RWPE1 (cell line): ENCODE measurements at regions not wholly inside any gene's neighbourhood (a gene's known extent, or its start where the extent isn't known, plus 50 kb on each side); places are given as distances from the start of the nearest gene placed in this dataset.

Experiments used
- CTCF ChIA-PET: fragments of 350-600 bp; sonication (Branson Sonifier 250); formaldehyde crosslinking; extraction: SDS; loops from one replicate; lab custom pipeline; 2021; lab: Yijun Ruan, JAX
- POLR2A ChIA-PET: fragments of 400-600 bp; formaldehyde crosslinking; extraction: SDS; loops from one replicate; lab custom pipeline; 2020; ENCODE audit warnings: antibody characterized with exemption; ENCODE audit not compliant: low non-redundant PET; lab: Yijun Ruan, JAX
- DNase-seq: peaks from one replicate; pipeline ENCODE4 v3.0.0; 2012; ENCODE audit warnings: low spot score
- H3K27ac ChIP-seq: fragments of 450-650 bp; 2 replicates; pipeline ENCODE4 v1.5.1; 2017
- CTCF ChIP-seq: fragments of 450-650 bp; conservative IDR thresholded peaks from 2 replicates; pipeline ENCODE4 v1.5.1; 2017; ENCODE audit warnings: low read depth, mild to moderate bottlenecking

- TF ChIP-seq CTCF = no peak
- no peak for DNase-seq
- CTCF ChIA-PET = interaction anchor here (0.7 to 1.4 kb wide), 2 partner anchors 14 to 722 kb away, joined by 3 to 4 read pairs; no protein-coding TSS in a partner anchor
- no peak overlapping the region for H3K27ac ChIP-seq
- POLR2A ChIA-PET = no interaction called here
Measured at GRCh38 chr3:106379251-106379750, 510.5 kb upstream of the CBLB start.

DNA sequence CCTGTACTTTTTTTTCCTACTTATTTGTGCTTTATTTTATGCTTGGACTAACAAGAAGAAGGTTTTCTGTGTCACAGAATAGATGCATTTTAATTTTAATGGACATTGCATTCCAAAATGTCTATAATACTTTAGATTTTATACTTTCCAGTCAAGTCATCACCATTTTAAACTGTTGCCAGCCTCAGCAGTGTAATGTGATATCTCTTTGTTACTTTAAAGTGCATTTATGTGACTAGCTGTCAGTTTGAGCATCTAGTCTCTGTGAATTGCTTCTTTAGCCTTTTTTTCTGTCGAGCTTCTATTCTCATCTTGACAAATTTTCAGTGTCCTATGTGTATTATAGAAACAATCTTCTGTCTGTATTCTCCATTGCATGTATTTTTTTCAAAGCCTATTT lies 511.4 kb upstream of the CBLB start:
- POLR2A ChIA-PET = no interaction called here
- no peak for DNase-seq
- H3K27ac ChIP-seq = no peak overlapping the region
- CTCF ChIA-PET = interaction anchor here (0.8 kb wide), 1 partner anchor 35 kb away, joined by 8 read pairs; no protein-coding TSS in a partner anchor
- no peak for TF ChIP-seq CTCF

GRCh38 chr3:106381286-106381938 lies 512.6 kb upstream of the CBLB start:
- no peak for TF ChIP-seq CTCF
- POLR2A ChIA-PET = no interaction called here
- no peak overlapping the region for H3K27ac ChIP-seq
- CTCF ChIA-PET = interaction anchor here (0.6 kb wide), 1 partner anchor 114 kb away, joined by 3 read pairs; no protein-coding TSS in a partner anchor
- DNase-seq = no peak

DNA sequence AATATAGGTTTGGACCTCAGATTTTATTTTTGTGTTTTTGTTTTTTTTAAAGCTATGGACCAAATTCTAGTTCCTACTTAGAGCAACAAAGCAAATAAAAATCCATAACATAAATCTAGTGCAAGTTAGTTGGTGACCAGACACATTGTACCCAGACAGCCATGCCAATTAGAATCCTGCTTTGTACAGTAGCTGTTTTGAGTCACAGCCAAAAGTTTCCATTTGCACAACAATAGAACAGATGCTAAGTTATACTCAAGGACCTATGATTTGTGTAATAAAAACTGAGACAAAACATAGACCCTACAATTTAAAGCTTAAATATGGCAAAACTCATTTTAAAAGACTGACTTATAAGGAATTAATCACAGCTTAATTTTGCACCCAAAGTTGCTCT lies 513.1 kb upstream of the CBLB start:
- ChIA-PET POLR2A (no interaction called here), CTCF (interaction anchor here (0.6 kb wide), 2 partner anchors 114 to 117 kb away, joined by 3 read pairs; no protein-coding TSS in a partner anchor)
- no peak overlapping the region for H3K27ac ChIP-seq
- no peak for TF ChIP-seq CTCF
- DNase-seq = no peak

DNA sequence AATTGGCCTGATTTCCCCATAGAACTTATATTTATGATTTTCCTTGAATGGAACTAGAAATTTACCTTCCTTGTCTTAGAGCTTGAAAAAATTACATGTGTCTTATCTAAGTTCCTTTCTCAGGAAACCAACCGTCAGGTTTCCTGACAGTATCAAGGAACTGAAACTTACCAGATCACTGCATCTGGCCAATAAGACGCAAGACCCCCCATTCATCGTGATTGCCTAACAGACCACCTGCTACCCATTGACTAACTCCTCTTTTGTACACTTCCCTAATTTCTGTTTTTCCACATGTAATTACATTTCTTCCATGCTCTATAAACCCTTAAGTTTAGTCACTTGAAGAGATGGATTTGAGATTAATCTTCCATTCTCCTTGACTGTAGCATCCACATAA lies 517.2 kb upstream of the CBLB start:
- CTCF ChIA-PET = no interaction called here
- POLR2A ChIA-PET = no interaction called here
- H3K27ac ChIP-seq = no peak overlapping the region
- TF ChIP-seq CTCF = no peak
- no peak for DNase-seq

DNA sequence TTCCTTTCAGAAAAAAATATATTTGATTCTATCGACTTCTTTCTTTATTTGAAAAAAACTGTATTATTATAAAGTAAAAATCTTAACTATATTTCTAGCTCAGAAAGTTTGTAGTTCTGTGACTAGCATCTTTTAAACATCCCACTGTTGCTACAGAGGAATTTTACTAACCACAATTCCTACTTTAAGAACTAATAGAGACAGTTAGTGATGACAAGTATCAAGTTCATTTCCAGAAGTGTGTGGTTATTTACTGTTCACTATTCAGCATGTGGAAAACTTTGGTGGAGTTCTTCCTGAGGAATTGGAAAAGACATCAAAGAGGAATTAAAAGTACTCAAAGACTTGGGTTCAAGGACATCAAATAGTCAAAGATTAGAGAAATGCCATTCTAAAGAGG lies 524.1 kb upstream of the CBLB start:
- ChIA-PET POLR2A (no interaction called here), CTCF (interaction anchor here (1.2 kb wide), 1 partner anchor 14 kb away, joined by 4 read pairs; no protein-coding TSS in a partner anchor)
- no peak overlapping the region for H3K27ac ChIP-seq
- no peak for TF ChIP-seq CTCF
- DNase-seq = no peak
